ENCODE measurements at regions not wholly inside any gene's neighbourhood (a gene's known extent, or its start where the extent isn't known, plus 50 kb on each side); places are given as distances from the start of the nearest gene placed in this dataset.

GRCh38 chr14:27371209-27371608 lies 773.4 kb upstream of the NOVA1 start:
- ATAC-seq (ENCODE audit: low read depth) (no peak), DNase-seq (no peak)
- no peak overlapping the region for H3K23ac ChIP-seq (ENCODE audit: low read depth, low read length)
- no peaks in the 10 kb centered on the region for H4K20me1 ChIP-seq (ENCODE audit: insufficient read depth, low read length)
- no peak overlapping the region for H3K4ac ChIP-seq (ENCODE audit: low read depth, low read length)
- no peaks in the 10 kb centered on the region for H3K27me3 ChIP-seq (ENCODE audit: control insufficient read depth, insufficient read depth, low read length)
- H3K4me2 ChIP-seq (ENCODE audit: low read depth, low read length): no peak overlapping the region
- no peaks in the 10 kb centered on the region for H3K79me1 ChIP-seq (ENCODE audit: low read depth in 1 of 2, low read length in 2 of 2)
- intact Hi-C loops (cut with micrococcal nuclease) (no loop called here), in situ Hi-C loops (cut with MboI; ENCODE audit: low sequenced_read_pairs) (no loop called here), dilution Hi-C loops (cut with HindIII; ENCODE audit: low sequenced_read_pairs, unreplicated experiment) (no loop called here)
- no CpG with 5 or more reads among the region's 4 CpGs for WGBS, 2 experiments (ENCODE audit: extremely low coverage in 2 of 2, insufficient read length in 1 of 2)
- no peak overlapping the region for H3K4me3 ChIP-seq (ENCODE audit: insufficient read depth, low read depth, low read length)
- H2AK5ac ChIP-seq (ENCODE audit: low read depth, low read length): no peak overlapping the region
- H2BK20ac ChIP-seq (ENCODE audit: low read depth, low read length): no peak overlapping the region
- H3K9ac ChIP-seq (ENCODE audit: low read depth, low read length): no peak overlapping the region
- TF ChIP-seq CHD1 (IDR thresholded peaks at IDR 0.05; ENCODE audit: low read depth, low read length): no peak
- no peak for TF ChIP-seq NFE2L2 (IDR thresholded peaks at IDR 0.05; ENCODE audit: low read depth, low read length)
- TF ChIP-seq MXI1 (IDR thresholded peaks at IDR 0.05; ENCODE audit: borderline replicate concordance, low read depth, low read length): no peak
- no peak for TF ChIP-seq FOS (IDR thresholded peaks at IDR 0.05; ENCODE audit: low read depth, low read length)
- TF ChIP-seq BHLHE40 (IDR thresholded peaks at IDR 0.05; ENCODE audit: low read depth, low read length): no peak
- TF ChIP-seq RAD21 (IDR thresholded peaks at IDR 0.05; ENCODE audit: low read length): no peak
- no peak for TF ChIP-seq CTCF (conservative IDR thresholded peaks at IDR 0.05; ENCODE audit: low read depth, low read length)
- TF ChIP-seq RCOR1 (IDR thresholded peaks at IDR 0.05; ENCODE audit: insufficient replicate concordance, low read length): no peak
- no peak for TF ChIP-seq ELK1 (IDR thresholded peaks at IDR 0.05; ENCODE audit: borderline replicate concordance, low read depth, low read length)
- TF ChIP-seq CEBPB (IDR thresholded peaks at IDR 0.05; ENCODE audit: low read depth, low read length): no peak
- no peak for TF ChIP-seq USF2 (IDR thresholded peaks at IDR 0.05; ENCODE audit: low read depth, low read length)
- TF ChIP-seq POLR2A (IDR thresholded peaks at IDR 0.05; ENCODE audit: low read depth, low read length): no peak
- TF ChIP-seq SMC3 (IDR thresholded peaks at IDR 0.05; ENCODE audit: low read depth, low read length): no peak
- no peak for TF ChIP-seq MAZ (IDR thresholded peaks at IDR 0.05; ENCODE audit: borderline replicate concordance, low read depth, low read length)
- no peak for TF ChIP-seq RFX5 (IDR thresholded peaks at IDR 0.05; ENCODE audit: low read depth, low read length)
- H3K9me1 ChIP-seq (ENCODE audit: insufficient read depth, low read length): no peaks in the 10 kb centered on the region
- H3K27ac ChIP-seq (ENCODE audit: insufficient read depth, low read length): no peak overlapping the region
- no peak overlapping the region for H4K5ac ChIP-seq (ENCODE audit: low read depth, low read length)
- no TSS peak for BruUV-seq (replicated peaks)
- ChIA-PET CTCF (interaction anchor here (0.8 kb wide), 1 partner anchor 8 kb away, joined by 3 read pairs; no protein-coding TSS in a partner anchor), POLR2A (ENCODE audit: unreplicated experiment) (no interaction called here)
- H4K8ac ChIP-seq (ENCODE audit: low read depth in 2 of 2, low read length in 2 of 2): no peak overlapping the region
- H3K18ac ChIP-seq (ENCODE audit: low read depth, low read length): no peak overlapping the region
- H3K56ac ChIP-seq (ENCODE audit: extremely low read depth, insufficient read depth, low read length): no peak overlapping the region
- no peak overlapping the region for H2AFZ ChIP-seq (replicated peaks; ENCODE audit: low read length, poor library complexity)
- no peak overlapping the region for H2AK9ac ChIP-seq (replicated peaks; ENCODE audit: low read depth, low read length, poor library complexity)
- no peak overlapping the region for H2BK15ac ChIP-seq (ENCODE audit: low read depth, low read length)
- no peak overlapping the region for H2BK120ac ChIP-seq (ENCODE audit: low read depth, low read length)
- H3K14ac ChIP-seq (replicated peaks; ENCODE audit: low read depth, low read length): no peak overlapping the region
- H4K91ac ChIP-seq (ENCODE audit: insufficient read depth, low read depth, low read length): no peak overlapping the region
- no peak overlapping the region for H2BK5ac ChIP-seq (ENCODE audit: low read depth, low read length, poor library complexity, severe bottlenecking)
- no peaks in the 10 kb centered on the region for H3K4me1 ChIP-seq (ENCODE audit: control insufficient read depth, insufficient read depth, low read length)
- no peaks in the 10 kb centered on the region; the same call in none of the 2 replicates for H3K9me3 ChIP-seq (ENCODE audit: control insufficient read depth, insufficient read depth, low read length)
- no peaks in the 10 kb centered on the region for H3K36me3 ChIP-seq (ENCODE audit: control insufficient read depth, insufficient read depth, low read length)

All from IMR-90 (cell line).